AG09319 (cell line): ENCODE measurements at regions not wholly inside any gene's neighbourhood (a gene's known extent, or its start where the extent isn't known, plus 50 kb on each side); places are given as distances from the start of the nearest gene placed in this dataset.

Source experiments
- DNase-seq: peaks from one replicate; pipeline ENCODE4 v3.0.0-alpha.2; 2010; ENCODE audit warnings: low read depth; ENCODE audit errors: extremely low read depth
- TF ChIP-seq, protein P1 (sequence below): IDR thresholded peaks from 2 replicates; pipeline ENCODE4 v1.5.1; 2011; ENCODE audit warnings: low read depth, mild to moderate bottlenecking, inconsistent platforms, low read length, moderate library complexity

GRCh38 chr5:88967633-88968585 lies 84.9 kb upstream of the MEF2C start:
- no peak for DNase-seq
- TF ChIP-seq, protein P1, sequence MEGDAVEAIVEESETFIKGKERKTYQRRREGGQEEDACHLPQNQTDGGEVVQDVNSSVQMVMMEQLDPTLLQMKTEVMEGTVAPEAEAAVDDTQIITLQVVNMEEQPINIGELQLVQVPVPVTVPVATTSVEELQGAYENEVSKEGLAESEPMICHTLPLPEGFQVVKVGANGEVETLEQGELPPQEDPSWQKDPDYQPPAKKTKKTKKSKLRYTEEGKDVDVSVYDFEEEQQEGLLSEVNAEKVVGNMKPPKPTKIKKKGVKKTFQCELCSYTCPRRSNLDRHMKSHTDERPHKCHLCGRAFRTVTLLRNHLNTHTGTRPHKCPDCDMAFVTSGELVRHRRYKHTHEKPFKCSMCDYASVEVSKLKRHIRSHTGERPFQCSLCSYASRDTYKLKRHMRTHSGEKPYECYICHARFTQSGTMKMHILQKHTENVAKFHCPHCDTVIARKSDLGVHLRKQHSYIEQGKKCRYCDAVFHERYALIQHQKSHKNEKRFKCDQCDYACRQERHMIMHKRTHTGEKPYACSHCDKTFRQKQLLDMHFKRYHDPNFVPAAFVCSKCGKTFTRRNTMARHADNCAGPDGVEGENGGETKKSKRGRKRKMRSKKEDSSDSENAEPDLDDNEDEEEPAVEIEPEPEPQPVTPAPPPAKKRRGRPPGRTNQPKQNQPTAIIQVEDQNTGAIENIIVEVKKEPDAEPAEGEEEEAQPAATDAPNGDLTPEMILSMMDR: no peak

GRCh38 chr5:88964831-88965230 lies 81.8 kb upstream of the MEF2C start:
- no peak for DNase-seq
- TF ChIP-seq, protein P1: no peak

GRCh38 chr5:88957013-88957412 lies 74.0 kb upstream of the MEF2C start:
- TF ChIP-seq, protein P1: no peak
- no peak for DNase-seq

- TF ChIP-seq, protein P1: no peak
- no peak for DNase-seq
Measured at GRCh38 chr5:88956416-88956815, 73.4 kb upstream of the MEF2C start.

GRCh38 chr5:88955403-88955802 lies 72.4 kb upstream of the MEF2C start:
- no peak for DNase-seq
- TF ChIP-seq, protein P1: no peak

DNA sequence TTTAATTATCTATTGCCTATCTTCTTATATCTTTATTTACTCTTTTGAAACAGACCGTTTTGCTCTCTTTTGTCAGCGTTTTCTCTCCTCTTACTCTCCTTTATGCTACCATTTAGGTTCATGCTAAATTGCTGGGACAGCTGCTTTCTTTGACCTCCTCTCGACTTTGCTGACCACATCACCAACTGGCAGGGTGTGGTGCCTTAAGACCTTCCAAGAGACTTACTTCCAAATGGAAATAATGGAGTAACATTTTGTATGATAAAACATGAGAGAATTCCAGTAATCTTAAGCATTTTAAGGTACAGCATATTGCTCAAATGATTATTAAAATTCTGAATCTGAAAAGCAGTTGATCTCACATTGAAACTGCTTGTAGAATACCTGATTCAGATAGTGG lies 71.5 kb upstream of the MEF2C start:
- TF ChIP-seq, protein P1: no peak
- DNase-seq: no peak

GRCh38 chr5:88952996-88953643 lies 70.1 kb upstream of the MEF2C start:
- TF ChIP-seq, protein P1: no peak
- DNase-seq: no peak
